A549 (cell line): ENCODE measurements at regions not wholly inside any gene's neighbourhood (a gene's known extent, or its start where the extent isn't known, plus 50 kb on each side); places are given as distances from the start of the nearest gene placed in this dataset.

ENCODE experiments used
- CEBPB ChIP-seq, 2 experiments: fragments of >200 bp in 1 of 2; sonication (Bioruptor Twin) in 1 of 2; formaldehyde crosslinking in 1 of 2; IDR thresholded peaks; 2 replicates each; pipeline ENCODE4 v1.6.1; 2012 to 2016
- EP300 ChIP-seq, 2 experiments: fragments of >200 bp; sonication (Bioruptor Twin); formaldehyde crosslinking; IDR thresholded peaks; 2 replicates in 1 of 2; 3 replicates in 1 of 2; pipeline ENCODE4 v1.6.1; 2016 to 2017
- PHF8 ChIP-seq: fragments of 200-600 bp; sonication (generic); IDR thresholded peaks from 2 replicates; pipeline ENCODE4 v1.6.1; 2016; ENCODE audit warnings: low read depth, mild to moderate bottlenecking, antibody characterized with exemption, moderate library complexity, borderline replicate concordance
- RAD21 ChIP-seq, 2 experiments: fragments of >200 bp in 1 of 2; sonication (Bioruptor Twin) in 1 of 2; formaldehyde crosslinking in 1 of 2; IDR thresholded peaks in 1 of 2; conservative IDR thresholded peaks in 1 of 2; 2 replicates in 1 of 2; 3 replicates in 1 of 2; pipeline ENCODE4 v1.6.1; 2012 to 2018; ENCODE audit warnings: inconsistent platforms in 1 of 2
- TF ChIP-seq, protein P1 (sequence below): fragments of >200 bp; sonication (Bioruptor Twin); formaldehyde crosslinking; IDR thresholded peaks from 3 replicates; pipeline ENCODE4 v1.5.1; 2016

DNA sequence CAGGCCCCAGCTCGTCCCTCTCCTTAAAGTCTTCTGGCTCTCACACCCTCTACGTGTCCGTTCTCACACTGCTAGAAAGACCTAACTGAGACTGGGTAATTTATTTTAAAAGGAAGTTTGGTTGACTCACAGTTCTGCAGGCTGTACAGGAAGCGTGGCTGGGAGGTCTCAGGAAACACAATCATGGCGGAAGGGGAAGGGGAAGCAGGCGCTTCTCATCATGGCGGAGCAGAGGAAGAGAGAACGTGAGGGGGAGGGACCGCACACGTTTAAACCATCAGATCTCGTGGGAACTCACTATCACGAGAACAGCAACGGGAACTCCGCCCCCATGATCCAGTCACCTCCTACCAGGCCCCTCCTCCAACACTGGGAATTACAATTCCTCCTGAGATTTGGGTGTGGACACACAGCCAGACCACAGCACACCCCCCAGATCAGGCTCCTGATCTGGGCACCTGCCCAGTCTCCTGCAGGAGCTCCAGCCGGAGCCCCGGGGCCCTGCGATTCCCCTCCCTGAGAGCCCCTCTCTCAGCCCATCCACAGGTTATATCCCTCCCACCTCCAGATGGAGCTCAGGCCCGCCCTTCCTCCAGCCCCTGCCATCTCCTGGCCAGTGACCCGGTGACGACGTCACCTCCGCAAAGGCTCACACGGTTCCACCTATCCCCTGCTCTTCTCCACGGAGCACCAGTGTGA lies 170.2 kb downstream of the BRD1 start:
- TF ChIP-seq PHF8 (no peak), CEBPB (IDR thresholded peaks at IDR 0.05) (no peak), RAD21 (conservative IDR thresholded peaks at IDR 0.05 in 1 of 2, IDR thresholded peaks at IDR 0.05 in 1 of 2) (no peak), EP300 (IDR thresholded peaks at IDR 0.05) (no peak)
- TF ChIP-seq, protein P1, sequence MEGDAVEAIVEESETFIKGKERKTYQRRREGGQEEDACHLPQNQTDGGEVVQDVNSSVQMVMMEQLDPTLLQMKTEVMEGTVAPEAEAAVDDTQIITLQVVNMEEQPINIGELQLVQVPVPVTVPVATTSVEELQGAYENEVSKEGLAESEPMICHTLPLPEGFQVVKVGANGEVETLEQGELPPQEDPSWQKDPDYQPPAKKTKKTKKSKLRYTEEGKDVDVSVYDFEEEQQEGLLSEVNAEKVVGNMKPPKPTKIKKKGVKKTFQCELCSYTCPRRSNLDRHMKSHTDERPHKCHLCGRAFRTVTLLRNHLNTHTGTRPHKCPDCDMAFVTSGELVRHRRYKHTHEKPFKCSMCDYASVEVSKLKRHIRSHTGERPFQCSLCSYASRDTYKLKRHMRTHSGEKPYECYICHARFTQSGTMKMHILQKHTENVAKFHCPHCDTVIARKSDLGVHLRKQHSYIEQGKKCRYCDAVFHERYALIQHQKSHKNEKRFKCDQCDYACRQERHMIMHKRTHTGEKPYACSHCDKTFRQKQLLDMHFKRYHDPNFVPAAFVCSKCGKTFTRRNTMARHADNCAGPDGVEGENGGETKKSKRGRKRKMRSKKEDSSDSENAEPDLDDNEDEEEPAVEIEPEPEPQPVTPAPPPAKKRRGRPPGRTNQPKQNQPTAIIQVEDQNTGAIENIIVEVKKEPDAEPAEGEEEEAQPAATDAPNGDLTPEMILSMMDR, result no peak
